VCaP (cell line): ENCODE measurements at regions not wholly inside any gene's neighbourhood (a gene's known extent, or its start where the extent isn't known, plus 50 kb on each side); places are given as distances from the start of the nearest gene placed in this dataset.

Experiments
- H3K27ac ChIP-seq: fragments of 450-650 bp; 2 replicates; pipeline ENCODE4 v1.5.1; 2017
- TF ChIP-seq, protein P1 (sequence below): fragments of 450-650 bp; conservative IDR thresholded peaks from 2 replicates; pipeline ENCODE4 v1.5.1; 2017; ENCODE audit warnings: mild to moderate bottlenecking, moderate library complexity

DNA sequence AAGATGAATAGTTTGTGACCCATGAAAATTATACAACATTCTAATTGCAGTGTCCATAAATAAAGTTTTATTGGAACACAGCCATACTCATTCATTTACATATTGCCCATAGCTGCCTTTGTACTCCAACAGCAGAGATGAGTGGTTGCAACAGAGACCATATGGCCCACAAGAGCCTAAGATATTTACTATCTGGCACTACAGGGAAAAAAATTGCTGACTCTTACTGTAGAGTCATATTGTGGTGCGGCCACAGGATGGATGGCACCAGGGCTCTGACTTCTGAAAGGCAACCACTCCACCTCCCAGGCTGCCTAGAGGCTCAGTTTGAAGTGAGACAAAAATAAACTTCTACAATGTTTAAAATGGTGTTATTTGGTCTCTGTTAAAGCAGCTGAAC, 404.0 kb upstream of the ATP5MC3 start:
- no peak overlapping the region for H3K27ac ChIP-seq
- TF ChIP-seq, protein P1, sequence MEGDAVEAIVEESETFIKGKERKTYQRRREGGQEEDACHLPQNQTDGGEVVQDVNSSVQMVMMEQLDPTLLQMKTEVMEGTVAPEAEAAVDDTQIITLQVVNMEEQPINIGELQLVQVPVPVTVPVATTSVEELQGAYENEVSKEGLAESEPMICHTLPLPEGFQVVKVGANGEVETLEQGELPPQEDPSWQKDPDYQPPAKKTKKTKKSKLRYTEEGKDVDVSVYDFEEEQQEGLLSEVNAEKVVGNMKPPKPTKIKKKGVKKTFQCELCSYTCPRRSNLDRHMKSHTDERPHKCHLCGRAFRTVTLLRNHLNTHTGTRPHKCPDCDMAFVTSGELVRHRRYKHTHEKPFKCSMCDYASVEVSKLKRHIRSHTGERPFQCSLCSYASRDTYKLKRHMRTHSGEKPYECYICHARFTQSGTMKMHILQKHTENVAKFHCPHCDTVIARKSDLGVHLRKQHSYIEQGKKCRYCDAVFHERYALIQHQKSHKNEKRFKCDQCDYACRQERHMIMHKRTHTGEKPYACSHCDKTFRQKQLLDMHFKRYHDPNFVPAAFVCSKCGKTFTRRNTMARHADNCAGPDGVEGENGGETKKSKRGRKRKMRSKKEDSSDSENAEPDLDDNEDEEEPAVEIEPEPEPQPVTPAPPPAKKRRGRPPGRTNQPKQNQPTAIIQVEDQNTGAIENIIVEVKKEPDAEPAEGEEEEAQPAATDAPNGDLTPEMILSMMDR, result no peak

DNA sequence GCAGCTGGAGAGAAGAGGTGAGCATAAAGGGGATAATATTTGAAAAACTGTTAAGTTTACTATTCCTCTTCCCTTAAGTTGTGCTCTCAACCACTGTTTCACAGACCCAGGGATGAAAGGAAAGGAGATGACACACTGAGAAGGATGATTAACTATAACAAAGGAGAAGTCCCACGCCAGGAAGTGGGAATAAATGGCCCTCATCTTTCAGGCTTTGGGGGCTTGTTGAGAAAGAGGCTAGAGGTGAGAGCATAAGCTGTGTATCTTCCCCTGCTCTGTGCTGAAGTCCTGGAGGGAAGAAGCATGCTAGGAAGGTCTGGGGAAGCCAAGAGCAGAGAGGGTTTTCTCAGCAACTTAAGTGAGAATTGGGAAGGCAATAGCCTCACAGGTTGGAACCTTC, 399.1 kb upstream of the ATP5MC3 start:
- TF ChIP-seq, protein P1, result no peak
- no peak overlapping the region for H3K27ac ChIP-seq

DNA sequence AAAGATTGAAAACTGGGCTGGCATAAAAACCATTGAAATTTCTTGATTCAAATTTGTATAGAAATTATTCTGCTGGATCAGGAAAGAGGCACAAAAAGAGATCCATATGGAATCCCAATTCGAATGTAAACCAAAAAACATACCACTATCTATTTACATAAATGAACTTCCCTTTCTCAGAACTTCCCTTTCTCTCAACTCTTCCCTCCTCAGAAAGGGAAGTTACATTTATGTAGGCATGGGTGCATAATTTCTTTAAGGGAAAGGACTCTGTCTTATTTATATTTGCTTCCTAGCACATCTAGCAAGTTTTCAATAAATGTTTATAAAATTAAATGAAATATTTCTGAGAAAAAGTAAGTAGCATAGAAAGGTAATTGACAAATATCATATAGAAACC, 398.1 kb upstream of the ATP5MC3 start:
- TF ChIP-seq, protein P1, result no peak
- no peak overlapping the region for H3K27ac ChIP-seq

DNA sequence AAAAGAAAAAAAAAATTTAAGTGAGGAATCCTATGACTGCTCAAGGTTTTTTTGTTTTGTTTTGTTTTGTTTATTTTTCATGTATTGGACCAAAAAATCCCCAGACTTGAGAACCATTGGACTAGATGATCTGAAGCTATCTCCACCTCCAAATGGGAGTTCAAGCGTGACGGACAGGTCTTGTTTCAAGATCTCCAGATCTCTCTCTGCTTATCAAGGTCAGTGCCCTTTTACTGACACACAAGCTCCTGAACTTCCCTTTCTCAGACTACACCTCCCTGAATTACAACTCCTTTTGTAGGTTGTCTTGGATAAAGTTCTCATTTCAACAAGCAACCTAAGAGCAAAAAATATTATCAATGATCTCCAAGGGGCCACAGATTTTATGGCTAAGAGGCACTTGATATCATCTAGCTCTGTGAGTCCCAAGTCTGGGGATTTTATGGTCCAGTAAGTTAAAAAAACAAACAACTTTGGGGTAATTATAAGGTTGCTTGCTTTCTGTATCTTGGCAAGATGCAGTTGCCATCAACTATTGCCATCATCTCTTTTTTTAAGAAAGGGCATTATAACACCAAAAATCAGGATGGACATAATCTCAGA, 396.0 kb upstream of the ATP5MC3 start:
- TF ChIP-seq, protein P1, result no peak
- peak overlapping the region; percentile 54 for H3K27ac ChIP-seq

DNA sequence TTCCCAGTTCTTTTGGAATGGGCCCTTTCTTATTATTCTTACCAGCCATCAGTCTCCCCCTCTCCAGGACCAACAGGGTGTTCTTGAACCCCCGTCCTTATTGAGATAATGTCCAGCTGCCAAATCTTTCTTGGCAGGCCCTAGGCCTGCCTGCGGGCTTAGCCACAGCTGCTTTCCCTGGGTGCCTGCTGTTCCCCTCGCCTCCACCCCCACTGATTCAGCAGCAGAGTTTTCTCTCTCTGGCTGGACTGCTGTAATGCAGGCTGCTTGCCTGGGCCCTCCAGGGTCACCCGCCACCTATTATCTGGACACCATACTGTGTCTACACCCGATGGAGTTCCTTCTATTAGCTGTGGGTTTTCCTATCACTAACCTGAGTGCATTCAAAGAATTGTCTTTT, 395.4 kb upstream of the ATP5MC3 start:
- H3K27ac ChIP-seq, result peak overlapping the region; percentile 54
- TF ChIP-seq, protein P1, result no peak

DNA sequence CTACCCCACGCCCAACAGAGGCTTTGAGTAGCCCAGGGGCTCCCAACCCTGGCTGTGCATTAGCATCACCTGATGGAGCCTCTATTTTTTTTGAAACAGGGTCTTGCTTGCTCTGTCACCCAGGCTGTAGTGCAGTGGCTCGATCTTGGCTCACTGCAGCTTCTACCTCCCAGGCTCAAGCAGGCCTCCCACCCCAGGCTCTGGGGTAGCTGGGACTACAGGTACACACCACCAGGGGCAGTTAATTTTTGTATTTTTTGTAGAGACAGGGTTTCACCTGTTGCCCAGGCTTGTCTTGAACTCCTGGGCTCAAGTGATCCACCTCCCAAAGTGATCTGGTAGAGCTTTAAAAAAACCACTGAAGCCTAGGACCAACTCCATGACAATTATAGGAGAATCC, 394.8 kb upstream of the ATP5MC3 start:
- TF ChIP-seq, protein P1, result no peak
- H3K27ac ChIP-seq, result peak overlapping the region; percentile 54; the same call in 1 of the 2 replicates

DNA sequence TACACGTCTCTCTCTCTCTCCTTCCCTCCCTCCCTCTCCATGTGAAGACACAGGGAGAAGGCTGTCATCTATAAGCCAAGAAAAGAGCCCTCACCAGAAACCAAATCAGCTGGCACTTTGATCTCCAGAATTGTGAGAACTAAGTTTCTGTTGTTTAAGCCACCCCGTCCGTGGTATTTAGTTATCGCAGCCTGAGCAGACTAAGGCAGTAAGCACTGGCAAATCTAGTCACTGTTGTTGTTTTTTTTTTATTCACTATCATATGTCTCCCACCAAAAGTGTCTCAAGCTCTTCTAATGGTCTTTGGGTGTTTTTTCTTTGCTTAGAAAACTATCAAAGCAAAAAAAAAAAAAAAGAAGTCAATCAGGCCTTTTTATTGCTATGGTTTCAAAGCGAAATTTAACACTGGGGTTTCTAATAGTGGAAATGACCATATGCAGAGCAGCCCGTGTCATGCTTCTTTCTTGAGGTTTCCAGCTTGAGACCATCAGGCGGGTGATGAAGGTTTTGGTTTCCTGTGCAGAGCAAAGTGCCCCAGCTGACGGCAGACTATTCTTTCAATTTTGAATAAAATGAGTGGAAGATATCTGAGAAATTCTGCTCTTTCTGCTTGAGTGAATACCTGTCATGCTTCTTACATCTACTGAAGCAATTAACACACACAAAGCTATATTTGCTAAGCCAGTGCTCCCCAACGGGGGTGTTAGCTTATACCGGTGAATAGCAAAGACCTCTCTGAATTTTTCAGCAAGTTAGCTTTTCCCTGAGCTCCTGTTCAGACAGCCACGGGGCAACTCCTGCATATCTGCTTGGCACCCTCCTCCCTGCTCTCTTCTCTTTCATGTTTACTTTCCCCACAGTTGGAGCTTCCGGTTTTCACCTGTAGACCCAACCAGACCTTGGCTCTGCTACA, 394.1 kb upstream of the ATP5MC3 start:
- TF ChIP-seq, protein P1, result no peak
- H3K27ac ChIP-seq, result peak overlapping the region; percentile 54; the same call in 1 of the 2 replicates
